Transverse colon (tissue), 3 donors: ENCODE measurements at regions not wholly inside any gene's neighbourhood (a gene's known extent, or its start where the extent isn't known, plus 50 kb on each side); places are given as distances from the start of the nearest gene placed in this dataset.

Experiments
- CTCF ChIP-seq, 5 experiments: fragments of 200-600 bp in 3 of 5; fragments of 450-650 bp in 2 of 5; sonication (generic) in 3 of 5; IDR thresholded peaks; 1 replicate in 2 of 5; 2 replicates in 3 of 5; pipeline ENCODE4 v1.5.1; 2016 to 2017; ENCODE audit warnings: antibody characterized with exemption in 5 of 5, inconsistent platforms in 3 of 5, mild to moderate bottlenecking in 2 of 5, moderate library complexity in 1 of 5
- POLR2A ChIP-seq: fragments of 450-650 bp; IDR thresholded peaks from one replicate; pipeline ENCODE4 v1.6.1; 2016; ENCODE audit warnings: antibody characterized with exemption, mild to moderate bottlenecking, moderate library complexity

DNA sequence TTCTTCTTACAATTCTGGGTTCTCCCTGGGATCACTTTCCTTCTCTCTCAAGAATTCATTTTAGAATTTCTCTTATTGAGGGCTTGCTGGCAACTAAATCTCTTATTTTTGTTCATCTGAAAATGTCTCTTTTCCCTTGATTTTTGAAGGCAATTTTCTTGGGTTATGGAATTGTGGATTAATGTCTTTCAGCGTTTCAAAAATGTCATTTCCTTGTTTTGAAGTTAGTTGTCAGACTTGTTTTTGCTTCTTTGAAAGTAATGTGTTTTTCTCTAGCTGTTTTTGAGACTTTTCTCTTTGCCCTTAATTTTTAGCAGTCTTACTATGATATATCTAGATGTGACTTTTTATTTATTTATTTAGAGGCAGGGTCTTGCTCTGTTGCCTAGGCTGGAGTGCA lies 205.7 kb downstream of the CHIC2 start:
- no peak for TF ChIP-seq POLR2A
- no peak for TF ChIP-seq CTCF (IDR thresholded peaks at IDR 0.05)
